ENCODE measurements at regions not wholly inside any gene's neighbourhood (a gene's known extent, or its start where the extent isn't known, plus 50 kb on each side); places are given as distances from the start of the nearest gene placed in this dataset.

- Mint-ChIP-seq H3K36me3 (ENCODE audit: low read depth) (peaks cover under 1% of the 10 kb centered on the region), H3K4me1 (ENCODE audit: low read depth) (peaks cover 14% of the 10 kb centered on the region), H3K27ac (no peak overlapping the region), H3K27me3 (ENCODE audit: insufficient read depth) (no peaks in the 10 kb centered on the region), H3K9me3 (peaks cover 11% of the 10 kb centered on the region), H3K4me3 (no peak overlapping the region)
- no peak for DNase-seq (ENCODE audit: low spot score)
- intact Hi-C loops (cut with micrococcal nuclease) = no loop called here
Observed at GRCh38 chr13:40241125-40241798, 425.2 kb downstream of the FOXO1 start.

- Mint-ChIP-seq H3K4me1 (ENCODE audit: low read depth) (peaks cover 24% of the 10 kb centered on the region), H3K36me3 (ENCODE audit: low read depth) (peaks cover 2% of the 10 kb centered on the region), H3K27ac (no peak overlapping the region), H3K27me3 (ENCODE audit: insufficient read depth) (no peaks in the 10 kb centered on the region), H3K9me3 (peaks cover 18% of the 10 kb centered on the region), H3K4me3 (no peak overlapping the region)
- no peak for DNase-seq (ENCODE audit: low spot score)
- intact Hi-C loops (cut with micrococcal nuclease) = no loop called here
Observed at GRCh38 chr13:40243047-40243446, 423.4 kb downstream of the FOXO1 start.

DNA sequence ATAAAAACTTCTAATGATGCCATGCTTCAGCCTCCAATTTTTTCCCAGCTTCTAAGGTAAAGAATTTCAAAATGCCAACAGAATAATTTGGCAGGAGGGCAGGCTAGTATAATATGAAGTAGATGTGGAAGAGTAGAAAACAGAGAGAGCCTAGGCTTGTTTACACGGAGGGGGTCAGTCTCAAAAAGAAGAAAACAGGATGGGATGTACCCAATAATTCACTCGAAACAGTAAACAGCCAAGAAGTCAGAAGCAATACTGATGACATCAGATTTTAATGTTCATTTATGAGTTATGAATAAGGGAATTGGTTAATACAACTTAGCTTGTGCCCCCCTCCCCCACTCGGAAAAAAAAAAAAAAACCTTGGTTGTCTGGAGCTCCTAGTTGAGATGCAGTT is 422.5 kb downstream of the FOXO1 start:
- no peak for DNase-seq (ENCODE audit: low spot score)
- Mint-ChIP-seq H3K4me3 (no peak overlapping the region), H3K9me3 (peaks cover 25% of the 10 kb centered on the region), H3K36me3 (ENCODE audit: low read depth) (peaks cover 6% of the 10 kb centered on the region), H3K4me1 (ENCODE audit: low read depth) (peaks cover 33% of the 10 kb centered on the region), H3K27me3 (ENCODE audit: insufficient read depth) (no peaks in the 10 kb centered on the region), H3K27ac (no peak overlapping the region)
- intact Hi-C loops (cut with micrococcal nuclease) = no loop called here

DNA sequence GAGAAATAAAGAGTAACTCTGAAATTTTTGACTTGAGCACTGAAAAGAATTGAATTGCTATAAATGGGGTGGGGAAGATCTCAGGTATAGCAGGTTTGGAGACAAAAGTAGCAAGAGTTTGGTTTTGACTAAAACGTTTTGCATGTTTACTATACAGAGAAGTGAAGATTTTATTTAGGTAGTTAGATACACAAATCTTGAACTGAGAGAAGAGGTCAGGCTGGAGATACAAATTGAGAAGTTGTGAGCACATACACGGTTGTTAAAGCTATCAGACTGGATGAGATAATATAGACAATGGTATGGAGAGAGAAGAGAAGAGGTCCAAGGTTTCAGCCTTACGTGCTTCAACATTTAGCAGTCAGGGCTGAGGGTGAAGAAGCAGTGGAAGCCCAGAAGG is 420.9 kb downstream of the FOXO1 start:
- H3K36me3 Mint-ChIP-seq (ENCODE audit: low read depth) = peaks cover 6% of the 10 kb centered on the region
- H3K9me3 Mint-ChIP-seq = peaks cover 35% of the 10 kb centered on the region
- no peak overlapping the region for H3K27ac Mint-ChIP-seq
- intact Hi-C loops (cut with micrococcal nuclease) = no loop called here
- peaks cover 35% of the 10 kb centered on the region for H3K4me1 Mint-ChIP-seq (ENCODE audit: low read depth)
- H3K27me3 Mint-ChIP-seq (ENCODE audit: insufficient read depth) = no peaks in the 10 kb centered on the region
- no peak overlapping the region for H3K4me3 Mint-ChIP-seq
- DNase-seq (ENCODE audit: low spot score) = no peak

DNA sequence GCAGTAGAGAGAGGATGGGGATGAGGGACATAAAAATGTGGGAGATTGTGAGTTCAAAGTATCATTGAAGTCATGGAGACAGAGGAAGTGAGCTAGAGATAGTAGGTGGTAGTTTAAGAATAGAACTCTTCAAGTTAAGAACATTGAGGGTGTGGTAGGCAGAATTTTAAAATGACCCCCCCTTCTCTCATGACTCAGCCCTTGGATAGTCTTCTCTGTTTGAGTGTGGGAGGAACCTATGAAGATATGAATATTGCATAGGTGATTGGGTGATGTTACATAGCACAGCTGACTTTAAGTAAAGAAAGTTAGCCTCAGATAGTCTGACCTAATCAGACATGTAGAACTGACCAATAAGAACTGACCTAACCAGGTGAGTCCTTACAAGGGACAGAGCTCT is 418.6 kb downstream of the FOXO1 start:
- Mint-ChIP-seq H3K36me3 (ENCODE audit: low read depth) (peaks cover 6% of the 10 kb centered on the region), H3K27me3 (ENCODE audit: insufficient read depth) (no peaks in the 10 kb centered on the region), H3K4me1 (ENCODE audit: low read depth) (peaks cover 49% of the 10 kb centered on the region), H3K4me3 (no peak overlapping the region), H3K27ac (no peak overlapping the region), H3K9me3 (peaks cover 35% of the 10 kb centered on the region)
- intact Hi-C loops (cut with micrococcal nuclease) = no loop called here
- DNase-seq (ENCODE audit: low spot score) = no peak

- H3K4me1 Mint-ChIP-seq (ENCODE audit: low read depth) = peaks cover 39% of the 10 kb centered on the region
- peaks cover 9% of the 10 kb centered on the region for H3K36me3 Mint-ChIP-seq (ENCODE audit: low read depth)
- intact Hi-C loops (cut with micrococcal nuclease) = loop anchor here (1.0 to 2.0 kb wide), 9 partner anchors 30 to 411 kb away; no protein-coding TSS in a partner anchor
- peaks cover 29% of the 10 kb centered on the region for H3K9me3 Mint-ChIP-seq
- H3K4me3 Mint-ChIP-seq = no peak overlapping the region
- peak; percentile 4 for DNase-seq (ENCODE audit: low spot score)
- H3K27ac Mint-ChIP-seq = peak overlapping the region; percentile 78
- H3K27me3 Mint-ChIP-seq (ENCODE audit: insufficient read depth) = no peaks in the 10 kb centered on the region
Observed at GRCh38 chr13:40251343-40252032, 415.0 kb downstream of the FOXO1 start.

DNA sequence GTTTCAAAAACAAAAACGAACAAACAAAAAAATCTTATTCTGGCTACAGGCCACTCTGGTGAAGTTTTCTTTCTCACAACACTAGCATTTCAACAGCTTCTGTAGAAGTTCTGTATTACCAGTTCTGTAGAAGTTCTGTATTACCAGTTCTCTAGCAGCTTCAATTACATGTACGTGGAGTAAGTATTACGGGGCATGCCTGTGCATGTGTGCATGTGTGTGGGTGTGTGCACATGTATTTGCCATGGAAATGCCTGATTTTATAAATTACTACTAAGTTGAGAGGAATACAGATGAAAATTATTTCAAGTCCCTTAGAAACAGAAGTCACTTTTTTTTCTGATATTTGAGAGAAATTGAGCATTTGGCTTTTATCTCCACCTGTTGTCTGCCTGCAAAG is 414.2 kb downstream of the FOXO1 start:
- Mint-ChIP-seq H3K4me3 (no peak overlapping the region), H3K9me3 (peaks cover 29% of the 10 kb centered on the region), H3K4me1 (ENCODE audit: low read depth) (peaks cover 38% of the 10 kb centered on the region), H3K36me3 (ENCODE audit: low read depth) (peaks cover 9% of the 10 kb centered on the region), H3K27ac (no peak overlapping the region), H3K27me3 (ENCODE audit: insufficient read depth) (no peaks in the 10 kb centered on the region)
- DNase-seq (ENCODE audit: low spot score) = no peak
- intact Hi-C loops (cut with micrococcal nuclease) = no loop called here

DNA sequence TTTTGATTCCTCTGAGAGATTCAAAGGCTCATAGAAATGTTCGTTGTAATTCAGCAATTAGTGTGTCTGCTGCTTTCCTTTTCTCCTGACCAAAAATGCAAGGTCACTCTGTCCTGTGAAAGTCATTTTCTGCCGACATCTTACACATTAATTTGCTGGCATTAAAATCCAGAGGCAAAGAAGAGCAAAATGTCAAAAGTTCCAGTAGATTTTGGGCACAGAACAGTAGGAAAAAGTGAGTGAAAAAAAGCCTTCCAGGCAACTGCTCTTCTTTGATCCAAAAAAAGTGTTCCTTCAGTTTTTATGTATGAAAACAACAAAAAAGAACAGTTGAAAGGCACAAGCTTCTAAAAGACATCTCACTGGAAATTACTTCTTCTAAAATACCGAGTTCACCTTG is 413.8 kb downstream of the FOXO1 start:
- Mint-ChIP-seq H3K27me3 (ENCODE audit: insufficient read depth) (no peaks in the 10 kb centered on the region), H3K9me3 (peaks cover 26% of the 10 kb centered on the region), H3K36me3 (ENCODE audit: low read depth) (peaks cover 9% of the 10 kb centered on the region), H3K4me3 (no peak overlapping the region), H3K27ac (no peak overlapping the region), H3K4me1 (ENCODE audit: low read depth) (peaks cover 34% of the 10 kb centered on the region)
- no peak for DNase-seq (ENCODE audit: low spot score)
- intact Hi-C loops (cut with micrococcal nuclease) = no loop called here

- Mint-ChIP-seq H3K4me3 (no peak overlapping the region), H3K4me1 (ENCODE audit: low read depth) (peaks cover 20% of the 10 kb centered on the region), H3K9me3 (peaks cover 14% of the 10 kb centered on the region), H3K36me3 (ENCODE audit: low read depth) (peaks cover 4% of the 10 kb centered on the region), H3K27me3 (ENCODE audit: insufficient read depth) (no peaks in the 10 kb centered on the region), H3K27ac (no peak overlapping the region)
- no peak for DNase-seq (ENCODE audit: low spot score)
- intact Hi-C loops (cut with micrococcal nuclease) = no loop called here
Observed at GRCh38 chr13:40254394-40254793, 412.0 kb downstream of the FOXO1 start.

- Mint-ChIP-seq H3K27me3 (ENCODE audit: insufficient read depth) (no peaks in the 10 kb centered on the region), H3K4me3 (no peak overlapping the region), H3K9me3 (peaks cover 8% of the 10 kb centered on the region), H3K4me1 (ENCODE audit: low read depth) (peaks cover 20% of the 10 kb centered on the region), H3K27ac (no peak overlapping the region), H3K36me3 (ENCODE audit: low read depth) (peaks cover 4% of the 10 kb centered on the region)
- DNase-seq (ENCODE audit: low spot score) = no peak
- intact Hi-C loops (cut with micrococcal nuclease) = no loop called here
Observed at GRCh38 chr13:40255551-40255950, 410.9 kb downstream of the FOXO1 start.

- no peaks in the 10 kb centered on the region for H3K4me1 Mint-ChIP-seq (ENCODE audit: low read depth)
- DNase-seq (ENCODE audit: low spot score) = no peak
- H3K36me3 Mint-ChIP-seq (ENCODE audit: low read depth) = no peaks in the 10 kb centered on the region
- no peaks in the 10 kb centered on the region for H3K27me3 Mint-ChIP-seq (ENCODE audit: insufficient read depth)
- no peak overlapping the region for H3K27ac Mint-ChIP-seq
- intact Hi-C loops (cut with micrococcal nuclease) = no loop called here
- no peak overlapping the region for H3K4me3 Mint-ChIP-seq
- no peaks in the 10 kb centered on the region for H3K9me3 Mint-ChIP-seq
Observed at GRCh38 chr13:40259899-40260298, 406.5 kb downstream of the FOXO1 start.

DNA sequence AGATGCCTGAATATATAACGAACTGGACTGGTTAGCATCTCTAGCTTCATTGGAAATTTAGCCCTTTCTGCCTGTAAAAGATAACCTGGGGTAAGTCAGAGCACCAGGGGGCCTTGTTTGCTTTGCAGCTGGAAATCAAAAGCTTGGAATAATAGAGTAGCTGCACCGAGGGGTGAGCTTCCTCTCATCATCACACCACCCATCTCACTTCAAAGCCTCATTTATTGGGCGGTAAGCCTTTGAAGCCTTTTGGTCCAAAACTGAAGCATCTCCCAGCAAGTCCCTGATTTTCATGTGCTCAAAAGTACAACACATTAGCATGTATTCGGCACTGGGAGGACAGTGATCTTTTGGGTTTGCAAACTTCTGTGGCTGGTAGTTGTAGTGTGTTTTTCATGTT is 405.1 kb downstream of the FOXO1 start:
- no peak for DNase-seq (ENCODE audit: low spot score)
- no peak overlapping the region for H3K4me3 Mint-ChIP-seq
- intact Hi-C loops (cut with micrococcal nuclease) = no loop called here
- no peaks in the 10 kb centered on the region for H3K36me3 Mint-ChIP-seq (ENCODE audit: low read depth)
- no peak overlapping the region for H3K27ac Mint-ChIP-seq
- no peaks in the 10 kb centered on the region for H3K27me3 Mint-ChIP-seq (ENCODE audit: insufficient read depth)
- no peaks in the 10 kb centered on the region for H3K9me3 Mint-ChIP-seq
- no peaks in the 10 kb centered on the region for H3K4me1 Mint-ChIP-seq (ENCODE audit: low read depth)

- intact Hi-C loops (cut with micrococcal nuclease) = no loop called here
- Mint-ChIP-seq H3K36me3 (ENCODE audit: low read depth) (no peaks in the 10 kb centered on the region), H3K27me3 (ENCODE audit: insufficient read depth) (no peaks in the 10 kb centered on the region)
Observed at GRCh38 chr13:40261947-40262346, 404.5 kb downstream of the FOXO1 start.

More at GRCh38 chr13:40261947-40262346, 404.5 kb downstream of the FOXO1 start:
- H3K4me1 Mint-ChIP-seq (ENCODE audit: low read depth) = no peaks in the 10 kb centered on the region
- H3K27ac Mint-ChIP-seq = no peak overlapping the region
- no peak overlapping the region for H3K4me3 Mint-ChIP-seq
- no peak for DNase-seq (ENCODE audit: low spot score)
- no peaks in the 10 kb centered on the region for H3K9me3 Mint-ChIP-seq
